LNCaP clone FGC (cell line): ENCODE measurements at regions not wholly inside any gene's neighbourhood (a gene's known extent, or its start where the extent isn't known, plus 50 kb on each side); places are given as distances from the start of the nearest gene placed in this dataset.
"Not testable (repeated sequence)": the region's sequence is repeated elsewhere in the genome, so short reads cannot be mapped to it uniquely, and the experiment has no call there.

Source experiments
- DNase-seq: peaks from one replicate; pipeline ENCODE4 v3.0.0-alpha.2; 2011; ENCODE audit warnings: low read depth
- H3K4me3 ChIP-seq: 2 replicates; pipeline ENCODE4 v1.5.1; 2011; ENCODE audit warnings: mild to moderate bottlenecking, low read depth, low read length, control low read depth
- CTCF ChIP-seq: IDR thresholded peaks from 2 replicates; pipeline ENCODE4 v1.5.1; 2012; ENCODE audit warnings: mild to moderate bottlenecking; ENCODE audit not compliant: control insufficient read depth, insufficient read depth; ENCODE audit errors: extremely low read depth

DNA sequence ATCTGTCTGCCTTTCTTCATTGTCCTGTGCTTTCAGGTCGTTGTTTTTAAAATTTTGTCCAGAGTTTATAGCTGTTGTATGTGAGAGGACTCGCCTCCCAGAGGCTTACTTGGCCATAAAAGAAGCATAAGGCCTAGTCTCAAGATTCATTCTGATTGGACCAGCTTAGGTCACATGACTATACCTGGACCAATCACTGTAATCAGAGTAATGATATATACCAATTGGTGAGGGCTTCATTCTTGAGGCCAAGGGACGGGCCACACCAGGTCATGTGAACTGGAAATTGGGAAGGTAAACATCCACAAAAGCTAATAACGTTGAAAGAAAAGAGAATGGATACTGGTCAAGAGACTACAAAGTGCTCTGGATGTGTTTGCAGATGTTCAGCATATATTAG, 141.4 kb upstream of the SULF2 start:
- TF ChIP-seq CTCF, result no peak
- no peak overlapping the region for H3K4me3 ChIP-seq
- no peak for DNase-seq

DNA sequence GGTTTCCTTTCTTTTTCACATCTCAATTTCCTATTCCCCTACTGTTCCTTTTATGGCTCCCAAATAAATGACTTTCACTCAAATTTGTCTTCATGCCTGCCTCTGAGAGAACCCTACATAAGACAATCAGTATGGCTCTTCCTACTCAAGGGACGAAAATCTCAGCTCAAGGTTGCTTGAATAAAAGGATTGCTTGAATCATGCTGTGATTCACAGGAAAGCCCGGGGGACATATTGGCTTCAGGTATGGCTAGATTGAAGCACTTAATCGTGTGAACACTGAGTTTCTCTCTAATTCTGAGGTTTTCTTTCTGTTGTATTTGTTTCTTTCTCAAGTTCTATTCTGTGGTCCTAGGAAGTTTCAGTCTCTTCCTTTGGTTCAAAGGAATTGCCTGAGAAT, 140.3 kb upstream of the SULF2 start:
- H3K4me3 ChIP-seq, result no peak overlapping the region
- DNase-seq, result no peak
- TF ChIP-seq CTCF, result no peak

- no peak for DNase-seq
- no peak overlapping the region for H3K4me3 ChIP-seq
- TF ChIP-seq CTCF, result no peak
Measured at GRCh38 chr20:47922269-47922668, 137.0 kb upstream of the SULF2 start.

- DNase-seq, H3K4me3 ChIP-seq: not testable (repeated sequence)
Measured at GRCh38 chr20:47921829-47922228, 136.5 kb upstream of the SULF2 start.

DNA sequence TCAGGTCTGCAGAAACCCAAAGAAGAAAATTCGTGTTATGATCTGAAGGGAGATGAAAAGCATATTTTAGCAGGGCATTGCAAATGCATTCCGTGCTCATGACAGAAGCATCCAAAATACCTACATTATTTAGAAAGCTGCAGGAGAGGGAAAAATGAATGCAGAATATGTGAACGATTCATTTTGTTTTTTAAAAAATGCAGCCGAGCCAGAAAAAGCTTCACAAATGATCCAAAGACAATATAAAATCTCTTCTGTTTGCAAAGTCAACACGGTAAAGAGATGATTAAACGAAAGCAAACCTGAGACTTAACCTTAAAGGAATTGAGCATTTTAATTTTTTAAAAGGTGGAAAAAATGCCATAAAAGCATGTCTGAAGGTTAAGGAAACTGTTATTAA, 136.1 kb upstream of the SULF2 start:
- no peak for TF ChIP-seq CTCF
- no peak for DNase-seq

GRCh38 chr20:47917549-47918070, 132.3 kb upstream of the SULF2 start:
- no peak overlapping the region for H3K4me3 ChIP-seq
- TF ChIP-seq CTCF, result no peak
- DNase-seq, result no peak

More for the DNA sequence above, 136.1 kb upstream of the SULF2 start:
- H3K4me3 ChIP-seq, result no peak overlapping the region

GRCh38 chr20:47915495-47915894, 130.2 kb upstream of the SULF2 start:
- DNase-seq, result no peak
- TF ChIP-seq CTCF, result no peak
- no peak overlapping the region for H3K4me3 ChIP-seq
